ENCODE measurements at regions not wholly inside any gene's neighbourhood (a gene's known extent, or its start where the extent isn't known, plus 50 kb on each side); places are given as distances from the start of the nearest gene placed in this dataset.

DNA sequence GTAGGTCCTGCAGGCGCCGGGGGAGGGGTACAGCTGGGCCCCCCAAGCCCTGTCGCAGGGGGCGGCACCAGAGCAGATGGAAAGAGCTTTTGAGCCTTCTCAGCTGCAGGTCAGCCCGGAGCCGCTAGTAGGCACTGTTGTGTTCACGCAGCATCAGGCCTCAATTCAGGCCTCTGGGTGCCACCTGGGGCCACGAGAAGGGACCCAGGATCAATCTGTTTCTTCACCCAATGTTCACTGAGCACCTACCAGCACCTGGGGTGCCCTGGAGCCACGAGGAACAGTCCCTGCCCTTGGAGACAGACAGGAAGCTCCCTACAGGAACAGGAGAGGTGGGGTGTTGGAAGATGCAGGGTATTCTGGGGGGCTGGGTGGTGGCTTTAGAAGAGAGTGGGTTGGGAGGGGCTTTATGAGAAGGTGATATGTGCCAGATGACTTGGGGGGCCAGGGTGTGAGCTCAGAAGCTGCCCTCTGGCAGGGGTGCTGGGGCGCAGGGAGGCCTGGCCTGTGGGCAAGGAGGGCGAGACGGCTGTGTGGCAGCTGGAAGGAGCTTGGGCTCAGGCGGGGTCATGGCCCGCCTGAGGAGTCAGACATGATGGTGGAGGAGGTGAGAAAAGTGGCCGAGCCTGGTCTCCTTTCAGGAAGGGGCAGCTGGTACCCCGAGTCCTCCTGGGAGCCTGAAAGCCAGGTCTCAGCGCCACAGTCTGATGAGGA is 121.9 kb upstream of the GSE1 start (continued):
- TF ChIP-seq CHD2 (IDR thresholded peaks at IDR 0.05; ENCODE audit: low read depth, low read length) (no peak), IRF2 (CRISPR knock-in tag; IDR thresholded peaks at IDR 0.05) (no peak), GATAD2A (CRISPR knock-in tag; IDR thresholded peaks at IDR 0.05) (peak; percentile 47; the same call in 1 of the 2 replicates), ZNF547 (CRISPR knock-in tag; IDR thresholded peaks at IDR 0.05) (0 out of 2 replicates have a peak, but pooled peaks have one; percentile 68), RCOR2 (CRISPR knock-in tag; IDR thresholded peaks at IDR 0.05) (no peak), KMT2B (CRISPR knock-in tag; IDR thresholded peaks at IDR 0.05) (0 out of 2 replicates have a peak, but pooled peaks have one; percentile 26), ISL2 (CRISPR knock-in tag; IDR thresholded peaks at IDR 0.05) (0 out of 2 replicates have a peak, but pooled peaks have one; percentile 28), IRX3 (CRISPR knock-in tag; IDR thresholded peaks at IDR 0.05; ENCODE audit: borderline replicate concordance, low read depth) (no peak), ZNF616 (CRISPR knock-in tag; IDR thresholded peaks at IDR 0.05; ENCODE audit: low read depth) (peak; percentile 51; the same call in 1 of the 2 replicates), HOXA5 (CRISPR knock-in tag; IDR thresholded peaks at IDR 0.05) (no peak), ZNF160 (CRISPR knock-in tag; IDR thresholded peaks at IDR 0.05) (no peak), REPIN1 (CRISPR knock-in tag; IDR thresholded peaks at IDR 0.05; ENCODE audit: borderline replicate concordance, low read depth) (no peak), ZNF709 (CRISPR knock-in tag; IDR thresholded peaks at IDR 0.05) (no peak), ZNF790 (CRISPR knock-in tag; IDR thresholded peaks at IDR 0.05; ENCODE audit: borderline replicate concordance) (0 out of 2 replicates have a peak, but pooled peaks have one; percentile 10), TOPORS (CRISPR knock-in tag; IDR thresholded peaks at IDR 0.05) (0 out of 2 replicates have a peak, but pooled peaks have one; percentile 35)
- TF ChIP-seq, protein P1, sequence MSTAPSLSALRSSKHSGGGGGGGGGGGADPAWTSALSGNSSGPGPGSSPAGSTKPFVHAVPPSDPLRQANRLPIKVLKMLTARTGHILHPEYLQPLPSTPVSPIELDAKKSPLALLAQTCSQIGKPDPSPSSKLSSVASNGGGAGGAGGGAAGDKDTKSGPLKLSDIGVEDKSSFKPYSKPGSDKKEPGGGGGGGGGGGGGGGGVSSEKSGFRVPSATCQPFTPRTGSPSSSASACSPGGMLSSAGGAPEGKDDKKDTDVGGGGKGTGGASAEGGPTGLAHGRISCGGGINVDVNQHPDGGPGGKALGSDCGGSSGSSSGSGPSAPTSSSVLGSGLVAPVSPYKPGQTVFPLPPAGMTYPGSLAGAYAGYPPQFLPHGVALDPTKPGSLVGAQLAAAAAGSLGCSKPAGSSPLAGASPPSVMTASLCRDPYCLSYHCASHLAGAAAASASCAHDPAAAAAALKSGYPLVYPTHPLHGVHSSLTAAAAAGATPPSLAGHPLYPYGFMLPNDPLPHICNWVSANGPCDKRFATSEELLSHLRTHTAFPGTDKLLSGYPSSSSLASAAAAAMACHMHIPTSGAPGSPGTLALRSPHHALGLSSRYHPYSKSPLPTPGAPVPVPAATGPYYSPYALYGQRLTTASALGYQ (CRISPR knock-in tag; IDR thresholded peaks at IDR 0.05), result no peak
- TF ChIP-seq, protein P2, sequence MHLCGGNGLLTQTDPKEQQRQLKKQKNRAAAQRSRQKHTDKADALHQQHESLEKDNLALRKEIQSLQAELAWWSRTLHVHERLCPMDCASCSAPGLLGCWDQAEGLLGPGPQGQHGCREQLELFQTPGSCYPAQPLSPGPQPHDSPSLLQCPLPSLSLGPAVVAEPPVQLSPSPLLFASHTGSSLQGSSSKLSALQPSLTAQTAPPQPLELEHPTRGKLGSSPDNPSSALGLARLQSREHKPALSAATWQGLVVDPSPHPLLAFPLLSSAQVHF (CRISPR knock-in tag; IDR thresholded peaks at IDR 0.05), result no peak
- TF ChIP-seq, protein P3, sequence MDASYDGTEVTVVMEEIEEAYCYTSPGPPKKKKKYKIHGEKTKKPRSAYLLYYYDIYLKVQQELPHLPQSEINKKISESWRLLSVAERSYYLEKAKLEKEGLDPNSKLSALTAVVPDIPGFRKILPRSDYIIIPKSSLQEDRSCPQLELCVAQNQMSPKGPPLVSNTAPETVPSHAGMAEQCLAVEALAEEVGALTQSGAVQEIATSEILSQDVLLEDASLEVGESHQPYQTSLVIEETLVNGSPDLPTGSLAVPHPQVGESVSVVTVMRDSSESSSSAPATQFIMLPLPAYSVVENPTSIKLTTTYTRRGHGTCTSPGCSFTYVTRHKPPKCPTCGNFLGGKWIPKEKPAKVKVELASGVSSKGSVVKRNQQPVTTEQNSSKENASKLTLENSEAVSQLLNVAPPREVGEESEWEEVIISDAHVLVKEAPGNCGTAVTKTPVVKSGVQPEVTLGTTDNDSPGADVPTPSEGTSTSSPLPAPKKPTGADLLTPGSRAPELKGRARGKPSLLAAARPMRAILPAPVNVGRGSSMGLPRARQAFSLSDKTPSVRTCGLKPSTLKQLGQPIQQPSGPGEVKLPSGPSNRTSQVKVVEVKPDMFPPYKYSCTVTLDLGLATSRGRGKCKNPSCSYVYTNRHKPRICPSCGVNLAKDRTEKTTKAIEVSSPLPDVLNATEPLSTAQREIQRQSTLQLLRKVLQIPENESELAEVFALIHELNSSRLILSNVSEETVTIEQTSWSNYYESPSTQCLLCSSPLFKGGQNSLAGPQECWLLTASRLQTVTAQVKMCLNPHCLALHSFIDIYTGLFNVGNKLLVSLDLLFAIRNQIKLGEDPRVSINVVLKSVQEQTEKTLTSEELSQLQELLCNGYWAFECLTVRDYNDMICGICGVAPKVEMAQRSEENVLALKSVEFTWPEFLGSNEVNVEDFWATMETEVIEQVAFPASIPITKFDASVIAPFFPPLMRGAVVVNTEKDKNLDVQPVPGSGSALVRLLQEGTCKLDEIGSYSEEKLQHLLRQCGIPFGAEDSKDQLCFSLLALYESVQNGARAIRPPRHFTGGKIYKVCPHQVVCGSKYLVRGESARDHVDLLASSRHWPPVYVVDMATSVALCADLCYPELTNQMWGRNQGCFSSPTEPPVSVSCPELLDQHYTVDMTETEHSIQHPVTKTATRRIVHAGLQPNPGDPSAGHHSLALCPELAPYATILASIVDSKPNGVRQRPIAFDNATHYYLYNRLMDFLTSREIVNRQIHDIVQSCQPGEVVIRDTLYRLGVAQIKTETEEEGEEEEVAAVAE (CRISPR knock-in tag; IDR thresholded peaks at IDR 0.05; ENCODE audit: borderline replicate concordance), result no peak
- TF ChIP-seq, protein P4, sequence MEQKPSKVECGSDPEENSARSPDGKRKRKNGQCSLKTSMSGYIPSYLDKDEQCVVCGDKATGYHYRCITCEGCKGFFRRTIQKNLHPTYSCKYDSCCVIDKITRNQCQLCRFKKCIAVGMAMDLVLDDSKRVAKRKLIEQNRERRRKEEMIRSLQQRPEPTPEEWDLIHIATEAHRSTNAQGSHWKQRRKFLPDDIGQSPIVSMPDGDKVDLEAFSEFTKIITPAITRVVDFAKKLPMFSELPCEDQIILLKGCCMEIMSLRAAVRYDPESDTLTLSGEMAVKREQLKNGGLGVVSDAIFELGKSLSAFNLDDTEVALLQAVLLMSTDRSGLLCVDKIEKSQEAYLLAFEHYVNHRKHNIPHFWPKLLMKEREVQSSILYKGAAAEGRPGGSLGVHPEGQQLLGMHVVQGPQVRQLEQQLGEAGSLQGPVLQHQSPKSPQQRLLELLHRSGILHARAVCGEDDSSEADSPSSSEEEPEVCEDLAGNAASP (CRISPR knock-in tag; IDR thresholded peaks at IDR 0.05; ENCODE audit: borderline replicate concordance), result no peak
- TF ChIP-seq, protein P5, sequence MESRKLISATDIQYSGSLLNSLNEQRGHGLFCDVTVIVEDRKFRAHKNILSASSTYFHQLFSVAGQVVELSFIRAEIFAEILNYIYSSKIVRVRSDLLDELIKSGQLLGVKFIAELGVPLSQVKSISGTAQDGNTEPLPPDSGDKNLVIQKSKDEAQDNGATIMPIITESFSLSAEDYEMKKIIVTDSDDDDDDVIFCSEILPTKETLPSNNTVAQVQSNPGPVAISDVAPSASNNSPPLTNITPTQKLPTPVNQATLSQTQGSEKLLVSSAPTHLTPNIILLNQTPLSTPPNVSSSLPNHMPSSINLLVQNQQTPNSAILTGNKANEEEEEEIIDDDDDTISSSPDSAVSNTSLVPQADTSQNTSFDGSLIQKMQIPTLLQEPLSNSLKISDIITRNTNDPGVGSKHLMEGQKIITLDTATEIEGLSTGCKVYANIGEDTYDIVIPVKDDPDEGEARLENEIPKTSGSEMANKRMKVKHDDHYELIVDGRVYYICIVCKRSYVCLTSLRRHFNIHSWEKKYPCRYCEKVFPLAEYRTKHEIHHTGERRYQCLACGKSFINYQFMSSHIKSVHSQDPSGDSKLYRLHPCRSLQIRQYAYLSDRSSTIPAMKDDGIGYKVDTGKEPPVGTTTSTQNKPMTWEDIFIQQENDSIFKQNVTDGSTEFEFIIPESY (CRISPR knock-in tag; IDR thresholded peaks at IDR 0.05), result peak; percentile 71; the same call in 1 of the 2 replicates
